ENCODE measurements at regions not wholly inside any gene's neighbourhood (a gene's known extent, or its start where the extent isn't known, plus 50 kb on each side); places are given as distances from the start of the nearest gene placed in this dataset.
A peak's percentile ranks its signal among the peaks of the same experiment; 100 is the strongest.

DNA sequence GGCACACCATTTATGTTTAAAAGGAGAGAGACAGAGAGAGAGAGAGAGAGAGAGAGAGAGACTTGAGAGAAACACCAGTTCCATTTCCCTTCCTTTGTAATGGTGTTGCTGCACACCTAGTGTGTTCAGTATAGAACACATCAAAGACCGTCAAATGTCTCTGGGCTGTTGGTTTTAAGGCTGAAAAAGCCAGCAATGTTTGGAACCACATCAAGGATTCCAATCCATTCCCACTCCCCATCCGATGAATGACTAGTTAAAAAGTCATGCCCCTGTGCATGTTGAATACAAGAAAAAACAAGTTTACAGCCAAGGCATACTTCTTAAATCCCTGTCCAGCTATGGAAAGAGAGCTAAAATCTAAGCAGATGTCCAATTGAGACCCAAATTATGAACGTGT, 83.0 kb upstream of the IFNE start:
- ATAC-seq = no peak

DNA sequence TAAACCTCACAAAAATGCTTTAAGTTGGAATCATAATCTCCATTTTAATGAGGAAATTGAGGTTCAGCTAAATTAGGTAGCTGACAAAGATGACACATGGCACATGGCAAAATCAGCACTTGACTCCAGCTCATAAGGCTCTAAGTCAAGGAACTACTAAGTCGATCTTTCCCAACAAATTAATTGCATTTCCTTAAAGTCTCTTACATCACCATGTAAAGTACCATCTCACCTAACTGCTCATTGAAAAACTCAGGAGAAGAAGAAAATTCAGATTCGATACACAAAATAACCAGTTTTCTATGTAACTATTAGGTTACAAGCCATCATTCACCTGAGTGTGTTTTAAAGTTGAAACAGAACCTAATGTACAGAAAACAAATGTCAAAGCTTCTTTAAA, 85.8 kb upstream of the IFNE start:
- ATAC-seq = no peak

DNA sequence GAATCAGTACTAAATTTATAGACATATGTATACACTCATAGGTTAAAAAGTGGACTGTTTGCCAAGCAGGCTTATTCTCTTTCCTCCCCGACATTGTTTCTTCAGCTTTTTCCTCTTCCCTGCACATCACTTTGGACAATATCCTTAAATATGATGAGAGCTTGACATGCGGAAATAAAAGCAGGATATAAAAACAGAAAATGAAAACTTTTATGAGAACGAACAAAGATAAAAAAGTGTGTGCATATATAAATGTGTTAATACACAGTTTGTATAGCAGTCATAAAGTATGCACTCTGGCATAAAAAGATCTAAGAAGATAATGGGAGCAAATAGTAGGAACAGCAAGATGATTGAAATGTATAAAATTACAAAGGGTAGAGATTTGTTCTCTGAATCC, 86.4 kb upstream of the IFNE start:
- ATAC-seq = no peak

DNA sequence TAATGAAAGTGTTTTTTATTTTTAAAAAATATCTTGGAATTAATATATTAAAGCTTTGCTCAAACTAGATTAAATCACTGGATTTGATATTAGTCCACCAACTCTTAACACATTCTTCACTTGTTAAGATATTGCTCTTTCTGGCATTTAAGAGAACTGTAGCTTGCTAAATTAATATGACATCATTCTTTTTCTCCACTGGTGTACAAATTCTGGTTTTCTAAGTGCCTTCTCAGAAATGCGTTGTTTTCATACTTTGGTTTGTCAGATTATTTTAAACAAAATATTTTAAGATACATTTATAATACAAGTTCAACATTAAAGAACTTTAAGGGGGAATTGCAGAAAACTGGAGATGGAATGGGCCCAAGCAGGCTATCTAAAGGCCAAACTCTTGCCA, 87.6 kb upstream of the IFNE start:
- ATAC-seq = no peak

DNA sequence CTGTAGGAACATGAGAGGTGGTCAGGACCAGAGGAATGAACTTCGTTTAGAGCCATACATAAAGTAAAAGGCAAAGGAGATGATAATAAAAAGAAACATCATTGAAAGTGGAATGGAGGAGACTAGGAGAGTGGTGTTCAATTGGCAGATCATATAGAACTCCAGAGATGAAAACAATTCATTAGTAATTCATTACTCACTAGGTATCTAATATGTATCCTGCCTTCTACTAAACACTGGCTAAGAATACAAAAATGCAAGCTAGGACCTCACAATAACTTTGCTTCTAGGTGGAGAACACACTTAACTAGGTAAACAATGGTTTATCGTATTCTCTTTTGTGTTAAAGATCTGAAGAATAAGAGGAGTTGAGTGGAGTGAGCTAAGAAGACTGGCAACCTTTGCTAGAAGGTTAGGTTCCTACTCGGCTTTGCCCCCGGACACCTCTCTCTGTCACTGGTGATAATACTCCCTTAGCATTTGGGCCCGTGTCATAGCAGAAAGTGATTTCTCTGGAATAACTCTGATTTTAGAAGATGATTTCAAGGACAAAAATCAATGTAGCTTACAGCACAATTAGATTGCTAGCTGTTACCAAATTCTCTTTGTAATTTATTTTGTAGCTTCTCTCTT, 88.6 kb upstream of the IFNE start:
- no peak for ATAC-seq

DNA sequence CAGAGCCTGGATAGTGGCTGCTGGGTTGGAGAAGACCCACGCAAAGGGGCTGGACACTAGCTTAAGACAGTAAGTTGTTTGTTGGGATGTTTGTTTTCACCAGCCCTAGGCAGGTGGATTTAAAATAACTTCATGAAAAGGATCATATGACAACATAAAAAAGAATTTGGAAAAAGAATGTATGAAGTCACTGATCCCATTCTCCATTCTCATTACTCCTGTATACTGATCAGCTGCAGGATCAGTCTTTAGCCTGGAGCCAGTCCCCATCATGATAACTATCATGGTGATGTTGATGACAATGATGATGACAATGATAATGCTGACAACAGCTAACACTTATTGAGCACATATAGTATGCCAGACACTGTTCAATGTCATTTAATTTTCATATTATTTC, 92.1 kb upstream of the IFNE start:
- no peak for ATAC-seq

DNA sequence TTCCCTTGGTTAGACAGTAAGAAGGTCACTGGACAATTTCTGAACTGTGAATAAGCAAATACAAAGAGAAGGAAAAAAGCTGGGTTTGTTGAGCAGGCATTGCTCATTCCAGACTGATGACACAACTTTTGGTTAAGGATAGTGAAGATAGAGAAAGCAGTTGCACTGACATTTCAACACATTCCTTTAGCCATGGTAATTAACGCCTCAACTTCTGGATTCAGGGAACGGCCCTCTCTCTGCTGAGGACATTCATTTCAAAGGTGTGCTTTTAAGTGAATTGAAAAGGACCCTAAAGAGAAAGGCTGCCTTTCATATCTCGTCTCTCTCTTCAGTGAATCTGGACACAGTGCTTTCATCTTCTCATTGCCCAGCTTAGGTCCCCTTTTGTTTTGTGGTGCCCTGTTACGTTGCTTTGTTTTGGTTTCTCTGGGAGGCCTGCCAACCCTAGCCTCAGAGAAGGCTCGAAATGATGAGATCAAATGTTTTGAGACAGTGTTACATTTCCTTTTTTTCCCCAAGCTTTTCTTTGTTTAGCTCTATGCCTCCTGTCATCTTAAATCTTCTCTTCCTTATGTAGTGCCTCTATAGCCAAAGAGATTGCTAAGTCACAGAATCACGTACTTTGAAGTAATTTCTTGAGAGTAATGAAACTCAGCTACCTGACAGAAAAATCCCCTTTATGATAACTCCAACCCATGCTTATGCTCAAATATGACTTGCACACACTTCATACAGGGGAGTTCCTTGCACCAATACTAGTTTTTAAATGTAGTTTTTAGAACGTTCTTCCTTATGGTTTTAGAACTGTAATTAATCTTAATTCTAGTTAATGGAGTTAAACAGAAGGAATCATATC, 94.4 kb upstream of the IFNE start:
- peak; percentile 41 to 42 for ATAC-seq

DNA sequence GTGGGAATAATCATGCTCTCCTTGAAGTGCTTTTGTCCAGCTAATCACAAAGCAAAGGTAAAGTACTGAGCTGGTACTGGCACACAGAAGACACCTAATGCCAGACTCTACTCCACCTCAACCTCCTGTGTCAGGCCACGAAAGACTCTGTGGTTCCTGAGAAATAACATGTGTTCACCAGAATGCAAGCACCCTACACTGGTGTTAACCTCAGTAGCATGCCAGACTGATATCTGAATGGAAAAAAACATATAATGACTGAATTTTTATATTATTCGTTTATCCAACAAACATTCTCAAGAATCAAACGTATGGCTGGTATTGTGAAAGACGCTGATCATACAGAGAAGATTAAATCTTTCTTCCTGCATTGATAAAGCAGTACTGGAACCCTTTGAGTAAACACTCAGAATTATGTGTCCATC, 97.1 kb upstream of the IFNE start:
- peak; percentile 59 to 61 for ATAC-seq

DNA sequence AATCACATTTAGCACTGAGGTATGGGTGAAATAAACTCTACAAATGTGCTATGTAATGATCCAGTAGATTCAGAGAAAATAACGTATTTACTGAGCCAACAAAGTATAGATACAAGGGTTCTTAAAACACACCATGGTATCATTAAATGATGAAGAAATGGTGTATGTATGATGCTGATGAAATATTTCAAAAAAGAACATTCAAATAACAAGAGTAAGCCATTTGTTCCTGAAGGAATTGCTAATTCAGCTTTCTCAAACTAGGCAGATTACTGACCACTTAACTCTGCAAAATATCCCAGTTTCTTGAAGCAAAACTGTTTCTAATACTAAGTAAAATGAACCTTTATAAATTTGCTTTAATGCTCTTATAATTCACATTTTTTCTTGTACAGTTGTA, 97.6 kb upstream of the IFNE start:
- ATAC-seq = no peak

DNA sequence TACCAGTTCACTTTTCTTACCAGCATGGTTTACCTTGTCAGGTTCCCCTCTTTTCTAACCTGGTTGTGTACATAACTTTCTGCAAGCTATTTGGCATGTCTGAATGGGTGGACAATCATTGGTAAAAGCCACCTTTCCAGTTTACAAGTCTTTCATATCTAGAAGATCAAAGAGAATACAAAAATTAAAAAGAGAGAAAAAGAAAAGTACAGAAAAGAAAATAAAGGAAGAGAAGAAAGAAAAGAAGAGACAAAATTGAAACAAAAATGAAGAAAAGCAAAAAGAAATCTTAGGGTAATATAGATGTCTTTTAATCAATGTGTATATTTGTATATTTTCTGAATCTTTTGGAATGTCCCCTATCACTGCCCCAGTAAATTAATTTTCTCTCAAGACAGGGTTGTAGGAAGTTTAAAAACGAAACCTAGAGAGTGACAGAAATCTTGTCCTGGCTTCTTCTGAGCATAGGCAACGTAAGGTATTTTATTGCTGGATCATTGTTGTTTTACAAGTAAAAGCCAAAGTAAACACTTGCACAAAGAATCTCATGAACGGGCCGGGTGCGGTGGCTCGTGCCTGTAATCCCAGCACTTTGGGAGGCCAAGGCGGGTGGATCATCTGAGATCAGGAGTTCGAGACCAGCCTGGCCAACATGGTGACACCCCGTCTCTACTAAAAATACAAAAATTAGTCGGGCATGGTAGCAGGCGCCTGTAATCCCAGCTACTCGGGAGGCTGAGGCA, 98.7 kb upstream of the IFNE start:
- no peak for ATAC-seq

DNA sequence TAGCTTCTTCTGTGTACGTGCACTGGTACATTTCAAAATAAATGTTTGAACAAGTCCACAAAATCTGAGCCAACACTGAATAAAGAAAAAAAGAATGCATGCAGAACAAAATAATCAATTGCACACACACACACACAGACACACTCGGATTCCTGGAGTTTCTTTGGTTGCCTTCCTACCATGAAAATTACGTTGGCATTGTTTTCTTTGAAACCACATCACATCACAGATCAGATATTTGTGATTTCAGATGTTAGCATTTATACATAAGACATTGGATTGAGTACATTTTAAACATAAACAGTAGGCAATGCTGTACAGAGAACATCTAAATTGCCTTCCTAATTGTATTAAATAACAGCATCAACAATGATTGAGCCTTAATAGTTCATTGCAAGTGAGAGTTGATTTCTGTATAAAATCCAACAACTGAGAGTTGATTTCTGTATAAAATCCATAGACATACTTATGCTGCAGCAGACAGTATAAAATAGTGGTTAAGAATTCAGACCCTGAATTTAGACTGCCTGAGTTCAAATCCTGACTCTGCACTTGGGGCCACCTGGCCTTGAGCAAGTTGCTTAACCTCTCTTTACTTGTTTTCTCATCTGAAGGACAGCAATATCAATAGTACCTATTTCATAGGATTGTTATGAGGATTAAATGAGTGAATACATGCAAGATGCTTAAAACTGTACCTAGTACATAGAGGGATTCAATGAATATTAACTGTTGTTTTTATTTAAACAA, 101.7 kb upstream of the IFNE start:
- no peak for ATAC-seq

DNA sequence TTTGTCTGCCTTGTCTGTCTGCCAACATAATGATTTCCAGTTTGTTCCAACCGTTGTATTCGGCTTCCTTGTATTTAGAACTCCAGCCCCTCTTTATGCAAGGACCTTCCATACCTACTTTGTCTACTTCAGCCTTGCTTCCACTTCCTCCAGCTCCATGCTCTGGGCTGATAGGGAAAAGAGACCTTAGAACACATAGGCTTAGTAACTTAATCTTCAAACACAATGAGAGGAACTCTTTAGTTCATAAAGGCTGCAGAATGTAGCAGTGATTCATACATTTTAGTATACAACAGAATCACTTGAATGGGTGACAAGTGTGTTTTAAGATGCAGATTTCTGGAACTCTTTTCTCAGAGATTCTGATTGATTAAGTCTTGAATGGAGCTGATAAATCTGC, 102.8 kb upstream of the IFNE start:
- no peak for ATAC-seq

DNA sequence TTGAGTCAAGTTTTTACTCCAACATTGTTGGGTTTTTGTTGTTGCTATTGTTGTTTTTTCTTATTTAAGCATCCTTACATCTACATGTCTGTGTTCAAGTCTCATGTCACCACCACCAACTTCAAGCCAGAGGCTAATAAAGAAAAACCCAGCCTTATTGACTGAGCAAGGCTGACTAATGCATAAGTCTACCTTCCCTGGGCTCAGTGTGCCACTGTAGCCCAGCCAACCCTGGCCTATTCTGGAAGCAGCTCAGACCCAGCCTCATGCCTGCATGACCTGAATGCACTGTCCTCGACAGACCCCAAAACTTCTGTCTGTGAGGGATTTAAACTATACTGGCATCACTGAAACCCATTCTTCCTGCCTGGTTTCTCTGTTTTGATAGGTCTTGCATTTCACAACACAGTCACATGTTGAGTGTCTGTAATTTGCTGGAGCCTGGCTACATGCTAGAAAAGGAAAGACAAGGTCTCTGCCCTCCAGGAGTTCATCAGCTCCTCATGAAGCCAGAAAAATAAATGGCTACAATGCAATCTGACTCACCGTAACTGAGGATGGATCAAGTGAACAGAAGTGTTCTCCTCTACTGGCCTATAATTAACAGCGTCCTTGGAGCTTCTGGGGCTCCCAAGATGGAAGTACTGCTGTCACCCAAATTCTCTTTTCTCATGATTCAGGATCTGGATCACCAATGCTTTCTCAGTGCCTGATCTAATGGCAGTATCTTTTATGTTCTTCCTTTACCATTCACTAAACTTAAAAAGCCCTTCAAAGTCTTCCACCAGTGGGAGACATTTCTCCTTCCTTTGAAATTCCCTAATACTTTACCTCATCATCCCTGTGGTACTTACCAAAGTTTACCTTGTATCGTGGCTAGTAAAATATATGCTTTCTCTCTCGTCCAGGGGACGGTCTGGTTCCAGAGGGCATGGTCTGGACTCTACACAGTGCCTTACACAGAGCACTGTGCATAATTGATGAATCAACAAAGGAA, 103.9 kb upstream of the IFNE start:
- no peak for ATAC-seq

DNA sequence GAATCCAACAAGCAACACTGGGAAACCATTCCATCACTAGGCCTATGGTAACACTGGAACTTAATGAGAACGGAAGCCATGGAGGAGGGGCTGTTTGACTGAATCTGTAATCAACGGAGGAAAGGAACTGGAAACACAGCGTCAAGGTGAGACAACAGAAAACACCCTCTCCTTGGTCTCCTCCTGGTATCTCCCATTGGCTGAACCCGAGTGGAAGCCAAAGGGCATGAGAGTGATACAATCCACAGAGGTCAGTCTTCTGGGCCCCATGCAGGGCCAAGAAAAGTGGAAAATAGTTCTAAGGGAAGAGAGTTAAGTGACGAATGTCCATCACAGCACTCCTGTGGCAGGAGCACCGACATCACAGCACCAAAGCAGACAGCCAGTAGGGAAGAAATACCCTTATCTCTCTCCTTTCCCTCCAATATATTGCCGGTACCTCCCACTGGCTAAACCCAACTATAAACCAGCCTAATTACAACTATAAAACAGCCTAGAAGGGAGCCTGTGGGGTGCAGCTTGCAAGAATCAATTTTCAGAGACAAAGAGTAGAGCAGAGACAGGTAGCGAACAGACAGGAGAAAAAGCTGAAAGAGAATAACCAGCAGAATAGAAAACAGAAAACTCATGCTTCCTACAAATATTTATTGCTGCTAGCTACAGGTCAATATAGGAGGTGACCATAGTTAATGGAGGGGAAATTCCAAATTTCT, 107.4 kb upstream of the IFNE start:
- ATAC-seq = no peak

DNA sequence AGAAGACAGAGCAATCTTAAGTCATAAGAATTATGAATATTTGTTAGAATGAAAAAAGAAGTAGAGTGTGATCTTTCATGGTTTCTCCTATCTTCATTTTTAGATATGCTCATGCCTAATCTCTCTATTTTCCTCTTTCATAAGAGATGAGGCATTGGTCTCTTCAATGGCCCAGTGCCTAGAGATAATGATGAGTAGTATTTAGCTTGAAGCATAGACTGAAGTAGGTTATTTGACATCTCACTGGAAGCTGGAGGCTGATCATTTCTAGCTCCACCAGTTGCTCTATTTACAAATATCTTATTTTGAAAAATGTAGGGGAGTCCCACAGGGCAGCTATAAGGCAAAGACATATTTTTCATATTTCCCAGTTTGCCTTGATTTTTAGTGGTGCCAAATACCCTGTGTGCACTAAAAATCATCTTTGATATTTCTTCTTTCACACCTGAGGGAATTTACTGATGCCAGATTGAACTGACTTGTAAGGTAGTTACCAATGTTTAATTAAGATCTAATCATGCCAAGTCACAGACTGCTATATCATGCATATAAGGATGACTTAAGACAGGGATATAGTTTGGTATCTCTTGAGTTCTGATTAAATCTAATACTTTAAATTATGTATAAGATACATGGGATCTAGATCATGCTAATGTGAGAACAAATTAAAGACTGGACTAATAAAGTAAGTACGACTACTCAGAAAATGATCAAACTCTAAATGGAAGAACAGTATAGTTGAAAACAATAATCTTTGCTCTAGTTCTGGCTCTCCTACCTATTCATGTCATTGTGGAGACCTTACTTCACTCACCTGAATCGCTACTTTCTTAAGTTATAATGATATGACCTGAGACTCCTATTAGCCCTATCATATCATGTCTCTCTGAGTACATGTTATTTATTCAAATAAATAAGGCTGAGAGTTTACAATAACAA, 108.2 kb upstream of the IFNE start:
- ATAC-seq = no peak

DNA sequence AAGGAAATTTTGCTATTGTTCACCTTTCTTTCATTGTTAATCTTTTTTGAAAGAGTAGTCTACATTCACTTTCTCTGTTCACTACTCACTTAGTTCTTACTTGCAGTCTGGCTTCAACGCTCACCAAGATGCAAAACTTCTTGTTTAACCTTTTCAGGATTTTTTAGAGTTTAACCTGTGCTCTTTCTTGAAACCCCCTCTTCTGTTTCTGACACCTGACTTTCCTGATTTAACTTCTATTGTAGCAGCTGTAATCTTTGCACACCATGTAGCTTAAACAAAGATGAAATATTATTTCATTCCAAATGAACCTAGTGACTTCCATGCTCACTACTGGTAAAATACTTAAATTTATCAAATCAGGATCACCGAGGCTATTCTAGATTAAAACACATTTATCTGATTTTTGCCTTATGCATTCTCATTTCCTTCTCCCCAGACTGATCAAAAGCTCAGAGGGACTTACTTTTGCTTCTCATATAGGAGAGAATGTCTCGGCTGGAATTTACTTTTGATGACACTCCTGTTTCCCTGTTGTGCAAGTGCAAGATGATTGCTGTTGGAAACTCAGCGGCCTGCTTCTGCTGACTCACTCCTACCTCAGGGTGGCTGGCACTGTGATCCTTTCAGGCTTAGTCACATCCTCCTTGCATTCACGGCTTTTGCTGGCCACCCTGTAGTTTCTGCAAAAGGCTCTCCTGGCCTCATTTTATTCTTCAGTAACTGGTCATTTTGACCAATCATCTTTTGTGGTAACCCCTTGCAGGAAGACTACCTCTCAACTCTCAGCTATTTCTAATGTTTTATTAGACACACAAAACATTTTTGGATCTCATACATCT, 109.3 kb upstream of the IFNE start:
- ATAC-seq = peak; percentile 88 to 95

DNA sequence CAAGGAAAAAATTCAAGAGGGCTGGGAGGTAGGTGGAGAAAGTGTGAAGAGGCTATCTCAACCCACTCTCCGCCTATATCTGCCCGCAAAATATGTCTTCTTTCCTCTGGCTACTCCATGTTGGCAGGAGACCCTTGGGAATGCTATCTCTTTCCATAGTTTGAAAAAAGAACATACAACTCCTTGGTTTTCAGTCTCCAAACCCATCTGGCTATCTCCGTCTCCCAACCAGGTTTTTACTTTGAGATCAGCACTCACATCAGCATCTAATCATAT, 109.9 kb upstream of the IFNE start:
- no peak for ATAC-seq

DNA sequence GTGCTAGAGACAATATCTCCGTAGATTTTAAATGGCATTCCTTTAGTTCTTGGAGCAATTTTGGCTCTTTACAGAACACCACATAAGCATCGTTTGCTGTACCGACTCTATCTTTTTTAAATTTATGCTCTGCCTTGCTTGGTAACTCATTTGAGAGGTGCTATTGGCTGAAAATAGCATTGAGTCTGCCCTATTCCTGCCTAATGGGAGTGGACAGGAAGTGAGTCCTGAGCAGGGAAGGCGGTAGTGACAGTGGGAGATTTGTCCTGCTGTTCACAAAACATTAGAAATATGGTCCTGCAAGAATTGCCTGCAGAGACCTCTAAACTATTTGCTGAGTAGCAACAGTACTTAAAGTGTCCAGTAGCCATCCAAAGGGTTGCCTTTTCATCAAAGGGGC, 115.2 kb upstream of the IFNE start:
- ATAC-seq = no peak

DNA sequence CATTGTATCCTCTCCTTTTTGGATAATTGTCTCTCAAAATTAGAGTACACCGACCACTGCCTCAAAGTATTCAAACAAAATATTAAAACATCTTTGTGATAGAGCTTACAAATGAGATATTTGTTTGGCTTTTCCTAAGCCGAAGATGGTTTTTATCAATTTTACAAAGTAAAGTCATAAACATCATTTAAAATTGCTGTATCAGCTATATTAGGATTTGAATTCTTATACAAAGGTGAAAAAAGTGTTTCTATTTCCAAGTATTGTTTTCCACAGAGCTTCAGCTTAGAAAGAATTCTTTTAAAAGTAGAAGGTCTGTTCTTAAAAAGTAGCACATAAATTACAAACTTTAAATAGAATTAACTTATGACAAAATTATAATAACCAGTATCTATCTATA, 116.6 kb upstream of the IFNE start:
- ATAC-seq = no peak

Measured in activated CD4-positive, CD25-positive, alpha-beta regulatory T cell treated with anti-CD3 and anti-CD28 coated beads, Interleukin-2, amount 50 U/mL, for 24 hours (primary cell).